ENCODE measurements at regions not wholly inside any gene's neighbourhood (a gene's known extent, or its start where the extent isn't known, plus 50 kb on each side); places are given as distances from the start of the nearest gene placed in this dataset.
"Not testable (repeated sequence)": the region's sequence is repeated elsewhere in the genome, so short reads cannot be mapped to it uniquely, and the experiment has no call there.

GRCh38 chr1:144021690-144022384 is 50.1 kb upstream of the FAM72C start:
- DNase-seq, result not testable (repeated sequence)
